ENCODE measurements at regions not wholly inside any gene's neighbourhood (a gene's known extent, or its start where the extent isn't known, plus 50 kb on each side); places are given as distances from the start of the nearest gene placed in this dataset.

GRCh38 chr3:147574621-147575020 is 165.5 kb downstream of the ZIC1 start:
- TF ChIP-seq CTCF (IDR thresholded peaks at IDR 0.05; ENCODE audit: low read depth, low read length, missing control alignments), result no peak
- DNase-seq (ENCODE audit: low read depth), result no peak
- no peak overlapping the region for H3K4me3 ChIP-seq (ENCODE audit: low read depth, low read length)

- TF ChIP-seq CTCF (IDR thresholded peaks at IDR 0.05; ENCODE audit: low read depth, low read length, missing control alignments), result no peak
- no peak for DNase-seq (ENCODE audit: low read depth)
These were observed 166.2 kb downstream of the ZIC1 start for GRCh38 chr3:147575391-147575790.

GRCh38 chr3:147582642-147583041 is 173.5 kb downstream of the ZIC1 start:
- H3K4me3 ChIP-seq (ENCODE audit: low read depth, low read length), result no peak overlapping the region
- no peak for DNase-seq (ENCODE audit: low read depth)
- TF ChIP-seq CTCF (IDR thresholded peaks at IDR 0.05; ENCODE audit: low read depth, low read length, missing control alignments), result no peak

More at GRCh38 chr3:147575391-147575790, 166.2 kb downstream of the ZIC1 start:
- no peak overlapping the region for H3K4me3 ChIP-seq (ENCODE audit: low read depth, low read length)

GRCh38 chr3:147589016-147589415 is 179.9 kb downstream of the ZIC1 start:
- TF ChIP-seq CTCF (IDR thresholded peaks at IDR 0.05; ENCODE audit: low read depth, low read length, missing control alignments), result no peak
- no peak for DNase-seq (ENCODE audit: low read depth)

GRCh38 chr3:147604136-147604535 is 195.0 kb downstream of the ZIC1 start:
- TF ChIP-seq CTCF (IDR thresholded peaks at IDR 0.05; ENCODE audit: low read depth, low read length, missing control alignments), result no peak
- H3K4me3 ChIP-seq (ENCODE audit: low read depth, low read length), result no peak overlapping the region
- no peak for DNase-seq (ENCODE audit: low read depth)

More at GRCh38 chr3:147589016-147589415, 179.9 kb downstream of the ZIC1 start:
- H3K4me3 ChIP-seq (ENCODE audit: low read depth, low read length), result no peak overlapping the region

GRCh38 chr3:147613725-147614124 is 204.6 kb downstream of the ZIC1 start:
- TF ChIP-seq CTCF (IDR thresholded peaks at IDR 0.05; ENCODE audit: low read depth, low read length, missing control alignments), result no peak
- no peak overlapping the region for H3K4me3 ChIP-seq (ENCODE audit: low read depth, low read length)
- no peak for DNase-seq (ENCODE audit: low read depth)

GRCh38 chr3:147614210-147614609 is 205.0 kb downstream of the ZIC1 start:
- TF ChIP-seq CTCF (IDR thresholded peaks at IDR 0.05; ENCODE audit: low read depth, low read length, missing control alignments), result no peak
- H3K4me3 ChIP-seq (ENCODE audit: low read depth, low read length), result no peak overlapping the region
- DNase-seq (ENCODE audit: low read depth), result no peak

Measured in GM12864 (cell line).